Brain microvascular endothelial cell (primary cell): ENCODE measurements at regions not wholly inside any gene's neighbourhood (a gene's known extent, or its start where the extent isn't known, plus 50 kb on each side); places are given as distances from the start of the nearest gene placed in this dataset.

Experiments
- DNase-seq: peaks from one replicate; pipeline ENCODE4 v3.0.0-alpha.2; 2020
- H3K27ac ChIP-seq: fragments of 250-450 bp; sonication (Bioruptor Pico); 2 replicates; pipeline ENCODE4 v1.5.1; 2020; ENCODE audit warnings: mild to moderate bottlenecking, moderate library complexity
- H3K27me3 ChIP-seq: fragments of 250-450 bp; sonication (Bioruptor Pico); replicated peaks from 2 replicates; pipeline ENCODE4 v1.5.1; 2020; ENCODE audit warnings: mild to moderate bottlenecking
- H3K36me3 ChIP-seq: fragments of 250-450 bp; sonication (Bioruptor Pico); replicated peaks from 2 replicates; pipeline ENCODE4 v1.5.1; 2020; ENCODE audit warnings: mild to moderate bottlenecking
- H3K4me3 ChIP-seq: 2 replicates; pipeline ENCODE4 v1.5.1; 2011; ENCODE audit warnings: low read depth, mild to moderate bottlenecking, control low read depth, low read length, moderate library complexity
- CTCF ChIP-seq: IDR thresholded peaks from 2 replicates; pipeline ENCODE4 v1.5.1; 2011; ENCODE audit warnings: low read depth, mild to moderate bottlenecking, moderate library complexity, low read length, control low read depth, inconsistent platforms; ENCODE audit errors: missing control alignments
- in situ Hi-C: cut with HindIII; loops from 2 replicates; pipeline ENCODE4 v1.10.0; 2017; ENCODE audit warnings: low sequenced_read_pairs, low pct_ligation_motif_present

GRCh38 chr2:2472044-2472443, 141.0 kb upstream of the MYT1L start:
- in situ Hi-C loops = no loop called here
- H3K36me3 ChIP-seq = no peaks in the 10 kb centered on the region
- TF ChIP-seq CTCF = no peak
- H3K27me3 ChIP-seq = no peaks in the 10 kb centered on the region
- no peak for DNase-seq
- H3K27ac ChIP-seq = no peak overlapping the region
- H3K4me3 ChIP-seq = no peak overlapping the region

- in situ Hi-C loops = no loop called here
- no peak for TF ChIP-seq CTCF
- DNase-seq = no peak
- no peaks in the 10 kb centered on the region for H3K36me3 ChIP-seq
- H3K27ac ChIP-seq = no peak overlapping the region
- no peaks in the 10 kb centered on the region for H3K27me3 ChIP-seq
- no peak overlapping the region for H3K4me3 ChIP-seq
Measured at GRCh38 chr2:2466534-2466933, 135.5 kb upstream of the MYT1L start.

- Histone ChIP-seq H3K36me3 (no peaks in the 10 kb centered on the region), H3K27ac (no peak overlapping the region), H3K4me3 (no peak overlapping the region), H3K27me3 (no peaks in the 10 kb centered on the region)
- no peak for TF ChIP-seq CTCF
- no peak for DNase-seq
- in situ Hi-C loops = no loop called here
Measured at GRCh38 chr2:2464643-2465042, 133.6 kb upstream of the MYT1L start.

GRCh38 chr2:2464094-2464493, 133.0 kb upstream of the MYT1L start:
- Histone ChIP-seq H3K27ac (no peak overlapping the region), H3K27me3 (no peaks in the 10 kb centered on the region), H3K36me3 (no peaks in the 10 kb centered on the region), H3K4me3 (no peak overlapping the region)
- DNase-seq = no peak
- in situ Hi-C loops = no loop called here
- no peak for TF ChIP-seq CTCF

GRCh38 chr2:2456721-2457120, 125.6 kb upstream of the MYT1L start:
- in situ Hi-C loops = no loop called here
- Histone ChIP-seq H3K27me3 (no peaks in the 10 kb centered on the region), H3K36me3 (no peaks in the 10 kb centered on the region), H3K4me3 (no peak overlapping the region), H3K27ac (no peak overlapping the region)
- TF ChIP-seq CTCF = no peak
- no peak for DNase-seq

GRCh38 chr2:2455151-2455550, 124.1 kb upstream of the MYT1L start:
- Histone ChIP-seq H3K4me3 (no peak overlapping the region), H3K27ac (no peak overlapping the region), H3K36me3 (no peaks in the 10 kb centered on the region), H3K27me3 (no peaks in the 10 kb centered on the region)
- in situ Hi-C loops = no loop called here
- no peak for DNase-seq
- TF ChIP-seq CTCF = no peak
